CD4-positive, alpha-beta T cell (primary cell): ENCODE measurements at regions not wholly inside any gene's neighbourhood (a gene's known extent, or its start where the extent isn't known, plus 50 kb on each side); places are given as distances from the start of the nearest gene placed in this dataset.

Experiments used
- ATAC-seq: fragments of 200-7000 bp; cut with Tn5 transposase; one replicate; pipeline ENCODE4 v1.10.0; 2022; ENCODE audit warnings: mild to moderate bottlenecking; ENCODE audit not compliant: poor library complexity
- CTCF ChIA-PET: fragments of 350-600 bp; sonication (Branson Sonifier 250); formaldehyde crosslinking; loops from one replicate; lab custom pipeline; 2021; ENCODE audit warnings: antibody characterized with exemption, inconsistent platforms; lab: Charles Lee
- POLR2A ChIA-PET: fragments of 350-600 bp; sonication (Branson Sonifier 250); formaldehyde crosslinking; loops from one replicate; lab custom pipeline; 2021; ENCODE audit warnings: antibody characterized with exemption, inconsistent platforms; lab: Charles Lee
- DNase-seq, 14 experiments: peaks; one replicate each; pipeline ENCODE4 v3.0.0-alpha.2; 2013 to 2020; ENCODE audit warnings: mixed read lengths in 2 of 14
- H3K27ac ChIP-seq, 2 donors: one replicate each; pipeline versions ENCODE4 v1.5.1 to v1.7.0; 2013; ENCODE audit warnings: low read length in 2 of 2, low read depth in 1 of 2, mild to moderate bottlenecking in 1 of 2
- H3K27me3 ChIP-seq, 2 experiments: 1 replicate in 1 of 2; 2 replicates in 1 of 2; pipeline versions ENCODE4 v1.6.1 to v1.7.0; 2013; ENCODE audit warnings: low read length in 2 of 2, control low read depth in 1 of 2, mild to moderate bottlenecking in 1 of 2, moderate library complexity in 1 of 2; ENCODE audit not compliant: insufficient read depth in 2 of 2, control insufficient read depth in 1 of 2
- H3K36me3 ChIP-seq: one replicate; pipeline ENCODE4 v1.6.1; 2013; ENCODE audit warnings: low read length, control low read depth; ENCODE audit not compliant: insufficient read depth
- H3K4me1 ChIP-seq: one replicate; pipeline ENCODE4 v1.6.1; 2013; ENCODE audit warnings: low read length, control low read depth; ENCODE audit not compliant: insufficient read depth
- H3K4me3 ChIP-seq: one replicate; pipeline ENCODE4 v1.5.1; 2013; ENCODE audit warnings: mild to moderate bottlenecking, low read length, moderate library complexity
- H3K9me3 ChIP-seq, 2 experiments: 1 replicate in 1 of 2; 2 replicates in 1 of 2; pipeline versions ENCODE4 v1.6.1 to v1.7.0; 2013; ENCODE audit warnings: low read length in 2 of 2, mild to moderate bottlenecking in 2 of 2, control low read depth in 1 of 2, moderate library complexity in 1 of 2; ENCODE audit not compliant: control insufficient read depth in 1 of 2, insufficient read depth in 1 of 2
- H3K27ac Mint-ChIP-seq: one replicate; pipeline ENCODE4 v1.8.0; 2020; ENCODE audit warnings: mixed read lengths
- H3K27me3 Mint-ChIP-seq: one replicate; pipeline ENCODE4 v1.8.0; 2021; ENCODE audit warnings: mixed read lengths
- H3K36me3 Mint-ChIP-seq: one replicate; pipeline ENCODE4 v1.8.0; 2021; ENCODE audit warnings: low read depth, mixed read lengths
- H3K4me1 Mint-ChIP-seq: one replicate; pipeline ENCODE4 v1.8.0; 2021; ENCODE audit warnings: low read depth, mixed read lengths
- H3K4me3 Mint-ChIP-seq: one replicate; pipeline ENCODE4 v1.8.0; 2020; ENCODE audit warnings: mild to moderate bottlenecking, mixed read lengths
- H3K9me3 Mint-ChIP-seq: one replicate; pipeline ENCODE4 v1.8.0; 2020; ENCODE audit warnings: mixed read lengths
- CTCF ChIP-seq: fragments of 200-600 bp; IDR thresholded peaks from one replicate; pipeline ENCODE4 v1.8.0; 2022; ENCODE audit warnings: antibody characterized with exemption, mild to moderate bottlenecking
- intact Hi-C, 2 experiments: fragments of 100-400 bp; cut with DNase I in 1 of 2; cut with micrococcal nuclease in 1 of 2; formaldehyde crosslinking; loops; one replicate each; pipeline versions ENCODE4 v1.15.1 to v1.9.0; 2023 to 2025; cut with DNase I, micrococcal nuclease

- H3K9me3 ChIP-seq: peaks cover 0 to 9% of the 10 kb centered on the region in 2 experiments
- CTCF ChIA-PET: no interaction called here
- POLR2A ChIA-PET: no interaction called here
These were observed 80.7 kb downstream of the ANKRD60 start for GRCh38 chr20:58147628-58148370.

GRCh38 chr20:58146746-58147140, 81.7 kb downstream of the ANKRD60 start:
- Histone ChIP-seq H3K4me3 (no peak overlapping the region), H3K9me3 (peaks cover 0 to 9% of the 10 kb centered on the region in 2 experiments), H3K27ac (no peak overlapping the region), H3K27me3 (peaks cover 11 to 26% of the 10 kb centered on the region in 2 experiments), H3K4me1 (no peaks in the 10 kb centered on the region), H3K36me3 (no peaks in the 10 kb centered on the region)
- Mint-ChIP-seq H3K9me3 (no peaks in the 10 kb centered on the region), H3K4me1 (no peaks in the 10 kb centered on the region), H3K27me3 (peaks cover 61% of the 10 kb centered on the region), H3K27ac (no peak overlapping the region), H3K4me3 (no peak overlapping the region), H3K36me3 (no peaks in the 10 kb centered on the region)
- TF ChIP-seq CTCF: no peak
- intact Hi-C loops: no loop called here
- ChIA-PET CTCF (no interaction called here), POLR2A (no interaction called here)
- DNase-seq: peak in 1 of 14 experiments; percentile 8
- ATAC-seq: no peak

More at GRCh38 chr20:58147628-58148370, 80.7 kb downstream of the ANKRD60 start:
- DNase-seq (no peak), ATAC-seq (no peak)
- H3K36me3 ChIP-seq: no peaks in the 10 kb centered on the region
- no peaks in the 10 kb centered on the region for H3K4me1 ChIP-seq
- Mint-ChIP-seq H3K27me3 (peaks cover 68% of the 10 kb centered on the region), H3K27ac (no peak overlapping the region), H3K9me3 (no peaks in the 10 kb centered on the region), H3K36me3 (no peaks in the 10 kb centered on the region), H3K4me3 (no peak overlapping the region), H3K4me1 (no peaks in the 10 kb centered on the region)
- peaks cover 12 to 26% of the 10 kb centered on the region in 2 experiments for H3K27me3 ChIP-seq
- no peak overlapping the region for H3K27ac ChIP-seq
- no peak overlapping the region for H3K4me3 ChIP-seq
- intact Hi-C loops: no loop called here
- TF ChIP-seq CTCF: no peak

- DNase-seq (no peak), ATAC-seq (no peak)
- H3K27me3 Mint-ChIP-seq: peaks cover 64% of the 10 kb centered on the region
- intact Hi-C loops: no loop called here
- H3K4me1 Mint-ChIP-seq: no peaks in the 10 kb centered on the region
- Histone ChIP-seq H3K4me3 (no peak overlapping the region), H3K27ac (no peak overlapping the region), H3K4me1 (no peaks in the 10 kb centered on the region), H3K27me3 (peaks cover 11 to 25% of the 10 kb centered on the region in 2 experiments), H3K9me3 (peaks cover 0 to 9% of the 10 kb centered on the region in 2 experiments), H3K36me3 (no peaks in the 10 kb centered on the region)
- no peak overlapping the region for H3K27ac Mint-ChIP-seq
- no peak overlapping the region for H3K4me3 Mint-ChIP-seq
- H3K9me3 Mint-ChIP-seq: no peaks in the 10 kb centered on the region
- no peak for TF ChIP-seq CTCF
- POLR2A ChIA-PET: no interaction called here
- H3K36me3 Mint-ChIP-seq: no peaks in the 10 kb centered on the region
- CTCF ChIA-PET: no interaction called here
These were observed 82.2 kb downstream of the ANKRD60 start for GRCh38 chr20:58146081-58146745.
